Inflammatory macrophage treated with lipopolysaccharide for 4 hours (primary cell): ENCODE measurements at regions not wholly inside any gene's neighbourhood (a gene's known extent, or its start where the extent isn't known, plus 50 kb on each side); places are given as distances from the start of the nearest gene placed in this dataset.
"Not testable (repeated sequence)": the region's sequence is repeated elsewhere in the genome, so short reads cannot be mapped to it uniquely, and the experiment has no call there.

Experiments
- DNase-seq: peaks from one replicate; pipeline ENCODE4 v3.0.0-alpha.2; 2020

GRCh38 chr10:45056806-45057205 lies 56.1 kb downstream of the ZNF22 start:
- DNase-seq = peak; percentile 70

DNA sequence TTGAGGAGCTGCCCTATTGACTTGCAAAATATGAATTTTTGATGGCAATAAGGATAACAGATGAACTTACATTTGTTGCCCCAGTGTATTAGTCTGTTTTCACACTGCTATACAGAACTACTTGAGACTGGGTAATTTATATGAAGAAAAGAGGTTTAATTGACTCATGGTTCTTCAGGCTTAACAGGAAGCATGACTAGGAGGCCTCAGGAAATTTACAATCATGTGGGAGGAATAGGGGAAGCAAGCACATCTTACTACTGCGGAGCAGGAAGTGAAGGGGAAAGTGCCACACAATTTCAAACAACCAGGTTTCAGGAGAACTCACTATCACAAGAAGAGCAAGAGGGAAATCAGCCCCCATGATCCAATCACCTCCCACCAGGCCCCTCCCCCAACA lies 57.9 kb downstream of the ZNF22 start:
- peak; percentile 94 for DNase-seq

DNA sequence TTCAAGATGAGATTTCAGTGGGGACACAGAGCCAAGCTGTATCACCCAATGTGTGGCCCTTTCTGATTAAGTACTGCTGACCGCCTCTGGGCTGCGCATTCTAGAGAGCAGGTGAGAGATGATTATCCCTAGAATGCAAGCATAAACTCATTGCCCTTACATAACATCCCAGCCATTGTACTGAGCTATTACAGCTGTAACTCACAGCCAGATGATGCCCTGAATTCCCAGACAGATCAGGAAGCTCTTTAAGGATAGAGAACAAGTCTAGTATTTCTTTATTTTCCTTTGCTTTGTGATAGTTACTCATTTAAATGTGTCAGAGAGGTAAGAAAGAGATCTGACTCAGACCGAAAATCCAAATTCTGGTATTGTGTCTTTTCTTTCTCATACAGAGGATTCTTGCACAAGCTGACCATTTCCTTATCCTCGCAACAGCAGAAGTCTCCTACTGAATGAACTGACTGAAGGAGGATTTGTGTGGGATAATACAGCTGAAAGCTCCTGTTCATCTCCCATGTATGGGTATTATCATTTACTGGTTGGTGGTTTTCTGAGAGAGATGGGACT lies 58.4 kb downstream of the ZNF22 start:
- peak; percentile 93 for DNase-seq

- no peak for DNase-seq
These were observed 58.9 kb downstream of the ZNF22 start for GRCh38 chr10:45059632-45060031.

DNA sequence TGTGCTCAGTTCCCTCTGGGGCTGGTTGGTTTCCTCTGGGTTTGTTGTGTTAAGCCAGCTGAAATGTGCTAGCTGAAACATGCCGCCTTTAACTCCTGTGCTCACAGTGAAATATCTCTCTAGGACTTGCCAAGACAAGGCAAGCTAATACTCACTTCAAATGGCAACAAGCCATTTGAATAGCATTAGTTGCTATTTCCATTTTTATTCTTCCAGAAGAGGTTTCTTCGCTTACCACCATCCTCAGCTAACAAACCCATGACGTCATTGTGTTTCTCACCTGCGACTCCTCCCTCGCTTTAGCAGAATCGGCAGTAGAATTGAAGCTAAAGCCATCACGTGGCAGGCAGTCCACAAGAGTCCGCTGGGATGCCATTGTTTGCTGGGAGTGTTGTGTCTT lies 61.3 kb downstream of the ZNF22 start:
- no peak for DNase-seq

- DNase-seq = peak; percentile 64
These were observed 63.0 kb downstream of the ZNF22 start for GRCh38 chr10:45063591-45064231.

DNA sequence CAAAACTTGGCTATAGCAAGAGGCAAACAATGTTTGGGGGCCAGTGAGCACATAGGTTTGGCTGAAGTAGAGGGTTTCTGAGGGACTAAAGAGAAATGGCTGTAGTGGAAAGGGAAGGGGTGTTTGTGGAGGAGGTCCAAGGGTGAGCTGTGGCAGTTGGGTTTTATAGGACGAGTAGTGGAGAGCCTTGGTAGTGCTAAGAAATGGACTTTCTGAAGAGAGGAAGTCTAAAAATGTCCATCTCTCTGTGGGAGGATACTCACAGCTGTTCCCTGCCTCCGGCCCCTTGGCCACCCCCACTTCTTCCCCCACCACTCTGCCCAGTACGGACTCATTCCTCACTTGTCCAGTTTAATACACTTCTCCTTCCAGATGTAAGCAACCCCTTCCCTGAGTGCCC lies 64.3 kb downstream of the ZNF22 start:
- peak; percentile 17 for DNase-seq

- DNase-seq = no peak
These were observed 70.5 kb downstream of the ZNF22 start for GRCh38 chr10:45071043-45071813.

DNA sequence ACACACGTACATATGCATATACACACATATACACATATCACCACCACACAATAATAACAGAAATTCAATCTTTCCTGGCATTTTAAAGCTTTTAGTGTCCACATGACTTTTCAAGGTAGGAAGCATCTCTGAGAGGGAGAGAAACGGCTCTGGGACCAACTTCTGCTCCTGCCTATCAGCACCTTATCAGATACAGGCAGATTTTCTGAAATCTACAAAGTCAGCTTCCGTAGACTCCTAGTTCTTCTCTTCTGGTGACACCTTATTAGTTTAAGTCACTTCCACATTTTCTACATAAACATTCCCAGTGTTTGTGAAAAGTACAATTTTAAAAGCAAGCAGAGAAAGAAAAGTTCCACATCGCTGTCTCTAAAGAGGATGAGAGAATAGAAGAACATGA lies 74.5 kb downstream of the ZNF22 start:
- no peak for DNase-seq

DNA sequence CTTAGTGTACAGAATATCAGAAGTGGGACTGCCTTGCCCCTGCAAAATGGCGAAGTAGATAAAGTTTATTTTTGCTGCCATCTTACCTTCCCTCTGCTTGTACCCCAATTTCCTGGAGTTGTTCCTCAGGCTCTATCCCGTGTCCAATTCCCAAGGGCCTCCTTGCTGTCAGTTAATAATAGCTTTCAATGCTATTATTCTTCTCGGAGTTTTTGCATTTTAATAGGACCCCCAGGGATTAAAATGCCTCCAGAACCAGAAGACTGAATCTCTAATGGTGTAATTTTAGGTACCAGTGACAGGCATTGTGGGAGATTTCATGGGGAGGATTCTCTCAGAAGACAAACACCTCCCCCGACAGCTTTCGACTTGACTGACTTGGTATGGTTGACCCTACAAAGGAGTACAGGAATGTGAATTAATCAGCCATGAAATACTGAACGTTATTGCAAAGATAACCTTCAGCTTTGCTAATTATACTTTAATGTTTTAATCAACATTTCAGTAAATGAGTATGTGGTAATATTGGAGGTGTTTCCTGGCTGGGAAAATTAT lies 75.2 kb downstream of the ZNF22 start:
- no peak for DNase-seq

DNA sequence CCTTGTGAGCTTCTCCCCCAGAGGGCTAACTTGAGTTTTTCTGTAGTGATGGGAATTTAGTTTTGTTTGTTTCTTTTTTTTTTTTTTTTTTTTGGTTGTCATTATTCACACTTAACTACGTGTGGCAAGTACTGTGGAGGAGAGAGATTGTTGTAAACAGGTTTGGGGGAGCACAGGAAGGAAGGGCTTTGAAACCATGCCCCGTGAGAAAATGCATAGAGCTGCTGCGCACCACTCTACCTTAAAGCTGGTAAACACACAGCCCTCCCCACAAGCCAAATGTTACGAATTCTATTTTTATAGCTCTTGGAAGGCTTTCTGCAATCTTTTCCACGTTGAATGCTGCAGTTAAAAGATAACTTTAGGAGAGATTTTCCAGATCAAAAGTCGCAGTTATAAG lies 76.2 kb downstream of the ZNF22 start:
- no peak for DNase-seq

- DNase-seq = no peak
These were observed 79.6 kb downstream of the ZNF22 start for GRCh38 chr10:45080331-45080730.

DNA sequence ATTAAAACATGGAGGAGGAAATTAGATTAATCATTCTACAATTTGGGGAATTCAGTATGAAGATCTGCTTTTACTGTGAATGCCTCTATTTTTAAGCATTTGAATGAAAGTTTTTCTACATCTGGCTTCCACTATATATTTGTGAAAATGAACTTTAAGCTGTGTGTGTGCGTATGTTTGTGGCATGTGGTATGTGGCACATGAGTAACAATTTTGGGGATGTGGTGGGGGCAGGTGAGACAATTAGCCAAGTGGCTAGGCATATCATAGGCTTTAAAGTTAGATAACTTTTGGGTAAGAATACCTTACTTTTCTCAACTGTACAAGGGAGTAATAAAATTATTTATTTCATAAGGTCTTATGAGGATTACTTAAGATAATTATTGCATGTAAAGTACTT lies 81.5 kb downstream of the ZNF22 start:
- DNase-seq = no peak

DNA sequence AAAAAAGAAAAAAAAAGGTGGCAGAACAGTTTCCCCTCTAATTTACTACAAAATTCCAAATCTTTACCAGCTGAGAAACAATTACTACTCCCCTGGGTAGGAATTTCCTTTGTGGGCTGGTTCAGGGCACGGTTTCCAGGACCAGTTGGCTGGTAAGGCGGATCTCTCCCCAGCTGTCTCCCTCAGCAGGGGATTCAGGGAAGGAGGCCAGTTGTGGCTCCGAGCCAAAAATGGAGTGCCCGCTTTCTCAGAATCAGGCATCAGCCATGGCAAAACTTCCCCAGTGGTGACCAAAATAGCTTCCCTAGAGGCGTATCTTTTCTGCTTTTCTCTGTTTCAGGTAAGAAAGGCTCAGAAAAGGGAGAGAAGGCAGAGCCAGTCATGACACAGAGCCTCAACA lies 91.2 kb downstream of the ZNF22 start:
- DNase-seq = no peak

DNA sequence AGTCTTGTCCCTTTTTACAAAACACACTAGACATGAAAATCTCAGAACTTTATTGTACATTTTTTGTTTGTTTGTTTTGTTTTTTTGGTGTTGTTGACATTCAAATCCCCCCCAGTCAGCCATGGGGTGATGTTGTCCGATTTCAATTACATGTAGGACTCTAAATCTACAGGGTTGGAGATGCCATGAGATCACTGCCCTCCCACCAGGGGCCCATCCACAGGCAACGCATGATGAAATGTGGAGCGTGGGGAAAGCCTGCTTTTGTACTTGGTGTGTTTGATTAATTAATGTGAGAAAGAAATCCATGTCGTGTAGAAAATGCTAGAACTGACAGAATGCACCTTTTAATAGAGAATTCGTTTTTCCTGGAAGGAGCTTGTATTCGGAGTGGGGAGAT lies 93.2 kb downstream of the ZNF22 start:
- no peak for DNase-seq

GRCh38 chr10:45095286-45095685 lies 94.6 kb downstream of the ZNF22 start:
- DNase-seq = no peak

DNA sequence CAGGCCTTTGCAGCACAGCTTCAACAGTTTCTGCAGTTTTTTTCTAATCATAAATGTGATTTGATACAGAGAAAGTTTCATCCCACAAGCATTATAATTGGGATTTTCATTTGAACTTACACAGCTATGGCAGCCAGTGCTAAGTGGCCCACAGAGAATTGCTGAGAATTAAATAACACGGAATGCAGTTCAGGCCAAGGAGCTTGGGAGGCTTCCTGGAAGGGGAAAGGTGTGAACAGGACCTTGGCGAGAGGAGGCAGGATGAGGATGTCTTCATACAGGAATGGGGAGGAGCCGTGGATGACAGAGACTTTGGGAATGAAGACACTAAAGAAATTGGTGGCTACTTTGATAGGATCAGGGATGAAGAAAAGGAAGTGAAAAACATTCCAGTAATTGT lies 95.3 kb downstream of the ZNF22 start:
- no peak for DNase-seq

- DNase-seq = no peak
These were observed 99.7 kb downstream of the ZNF22 start for GRCh38 chr10:45100429-45100828.

DNA sequence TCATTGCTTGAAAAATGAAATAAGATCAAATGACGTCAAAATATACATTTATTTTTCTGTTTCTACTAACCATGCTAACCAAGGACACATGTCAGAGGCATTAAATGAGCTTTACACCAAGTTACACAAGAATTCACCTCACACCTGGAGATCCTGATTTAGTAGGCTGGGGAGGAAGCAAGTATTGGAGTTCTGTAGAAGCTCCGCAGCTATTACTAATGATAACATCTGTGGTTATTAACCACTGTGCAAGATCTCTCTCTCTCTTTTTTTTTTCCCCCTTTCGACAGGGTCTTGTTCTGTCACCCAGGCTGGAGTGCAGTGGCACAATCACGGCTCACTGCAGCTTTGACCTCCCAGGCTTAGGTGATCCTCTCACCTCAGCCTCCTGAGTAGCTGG lies 104.0 kb downstream of the ZNF22 start:
- no peak for DNase-seq

DNA sequence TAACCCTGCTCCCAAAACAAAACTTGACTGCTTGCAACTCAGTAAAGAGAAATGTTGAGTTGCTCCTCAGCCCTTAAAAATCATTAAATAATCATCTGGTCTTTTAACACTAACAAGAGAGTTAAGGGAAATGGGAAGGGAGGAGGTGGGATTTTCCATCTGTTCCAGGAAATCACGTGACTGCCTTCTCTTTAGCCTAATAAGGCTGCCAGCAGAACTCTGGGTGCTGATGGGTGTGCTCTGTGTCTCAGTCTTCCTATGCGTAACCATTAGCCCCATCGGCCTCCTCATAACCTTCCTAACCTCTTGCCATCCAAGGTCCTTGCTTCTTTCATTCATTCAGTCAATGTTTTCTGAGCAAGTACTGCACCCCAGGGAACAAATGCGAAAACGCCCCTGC lies 104.6 kb downstream of the ZNF22 start:
- DNase-seq = not testable (repeated sequence)

- no peak for DNase-seq
These were observed 105.6 kb downstream of the ZNF22 start for GRCh38 chr10:45106236-45106856.

DNA sequence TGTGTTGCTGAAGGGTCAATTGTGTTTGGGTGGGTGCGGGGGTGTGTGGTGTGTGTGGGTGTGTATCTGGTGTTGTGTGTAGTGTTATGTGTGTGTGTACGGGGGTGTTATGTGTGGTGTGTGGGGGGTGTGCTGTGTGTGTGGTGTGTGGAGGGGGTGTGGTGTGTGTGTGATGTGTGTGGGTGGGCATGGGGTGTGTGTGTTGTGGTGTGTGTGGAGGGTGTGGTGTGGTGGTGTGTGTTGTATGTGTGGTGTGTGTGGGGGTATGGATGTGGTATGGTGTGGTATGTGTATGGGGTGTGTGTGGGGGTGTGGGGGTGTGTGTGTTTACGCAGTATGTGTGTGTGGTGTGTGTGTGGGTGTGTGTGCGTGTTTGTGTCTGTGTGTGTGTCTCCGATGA lies 110.8 kb downstream of the ZNF22 start:
- DNase-seq = no peak

GRCh38 chr10:45117940-45118339 lies 117.2 kb downstream of the ZNF22 start:
- not testable (repeated sequence) for DNase-seq

- DNase-seq = no peak
These were observed 118.2 kb downstream of the ZNF22 start for GRCh38 chr10:45118929-45119328.
